GM10266 (cell line): ENCODE measurements at regions not wholly inside any gene's neighbourhood (a gene's known extent, or its start where the extent isn't known, plus 50 kb on each side); places are given as distances from the start of the nearest gene placed in this dataset.

Source experiments
- DNase-seq: peaks from one replicate; pipeline ENCODE4 v3.0.0; 2012; ENCODE audit errors: extremely low spot score
- TF ChIP-seq, protein P1 (sequence below): IDR thresholded peaks from 2 replicates; pipeline ENCODE4 v1.5.1; 2012; ENCODE audit warnings: mild to moderate bottlenecking, low read depth; ENCODE audit not compliant: control insufficient read depth, insufficient read depth; ENCODE audit errors: missing control alignments

GRCh38 chr12:43113135-43113534 is 438.9 kb downstream of the ADAMTS20 start:
- DNase-seq: no peak

GRCh38 chr12:43112101-43112920 is 439.7 kb downstream of the ADAMTS20 start:
- TF ChIP-seq, protein P1, sequence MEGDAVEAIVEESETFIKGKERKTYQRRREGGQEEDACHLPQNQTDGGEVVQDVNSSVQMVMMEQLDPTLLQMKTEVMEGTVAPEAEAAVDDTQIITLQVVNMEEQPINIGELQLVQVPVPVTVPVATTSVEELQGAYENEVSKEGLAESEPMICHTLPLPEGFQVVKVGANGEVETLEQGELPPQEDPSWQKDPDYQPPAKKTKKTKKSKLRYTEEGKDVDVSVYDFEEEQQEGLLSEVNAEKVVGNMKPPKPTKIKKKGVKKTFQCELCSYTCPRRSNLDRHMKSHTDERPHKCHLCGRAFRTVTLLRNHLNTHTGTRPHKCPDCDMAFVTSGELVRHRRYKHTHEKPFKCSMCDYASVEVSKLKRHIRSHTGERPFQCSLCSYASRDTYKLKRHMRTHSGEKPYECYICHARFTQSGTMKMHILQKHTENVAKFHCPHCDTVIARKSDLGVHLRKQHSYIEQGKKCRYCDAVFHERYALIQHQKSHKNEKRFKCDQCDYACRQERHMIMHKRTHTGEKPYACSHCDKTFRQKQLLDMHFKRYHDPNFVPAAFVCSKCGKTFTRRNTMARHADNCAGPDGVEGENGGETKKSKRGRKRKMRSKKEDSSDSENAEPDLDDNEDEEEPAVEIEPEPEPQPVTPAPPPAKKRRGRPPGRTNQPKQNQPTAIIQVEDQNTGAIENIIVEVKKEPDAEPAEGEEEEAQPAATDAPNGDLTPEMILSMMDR: no peak
- DNase-seq: no peak

More at GRCh38 chr12:43113135-43113534, 438.9 kb downstream of the ADAMTS20 start:
- TF ChIP-seq, protein P1: no peak

DNA sequence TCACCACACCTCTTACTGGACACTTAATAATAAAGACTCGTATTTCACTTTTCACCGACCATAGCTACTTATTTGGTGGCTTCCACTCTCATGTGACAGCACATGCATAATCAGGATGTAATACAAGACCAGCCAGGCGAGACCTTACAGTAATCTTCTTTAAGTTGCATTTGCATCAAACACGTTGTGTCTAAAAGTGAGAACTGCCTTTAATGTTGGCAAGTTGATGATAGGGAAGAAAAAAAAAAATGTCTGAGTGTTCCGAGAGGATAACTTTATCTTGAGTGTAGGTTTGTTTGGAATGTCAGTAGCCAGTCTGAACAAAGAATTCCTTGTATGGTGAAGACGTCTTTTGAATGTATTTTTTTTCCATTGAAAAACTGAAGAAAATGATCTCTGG is 440.4 kb downstream of the ADAMTS20 start:
- DNase-seq: no peak
- TF ChIP-seq, protein P1: no peak

DNA sequence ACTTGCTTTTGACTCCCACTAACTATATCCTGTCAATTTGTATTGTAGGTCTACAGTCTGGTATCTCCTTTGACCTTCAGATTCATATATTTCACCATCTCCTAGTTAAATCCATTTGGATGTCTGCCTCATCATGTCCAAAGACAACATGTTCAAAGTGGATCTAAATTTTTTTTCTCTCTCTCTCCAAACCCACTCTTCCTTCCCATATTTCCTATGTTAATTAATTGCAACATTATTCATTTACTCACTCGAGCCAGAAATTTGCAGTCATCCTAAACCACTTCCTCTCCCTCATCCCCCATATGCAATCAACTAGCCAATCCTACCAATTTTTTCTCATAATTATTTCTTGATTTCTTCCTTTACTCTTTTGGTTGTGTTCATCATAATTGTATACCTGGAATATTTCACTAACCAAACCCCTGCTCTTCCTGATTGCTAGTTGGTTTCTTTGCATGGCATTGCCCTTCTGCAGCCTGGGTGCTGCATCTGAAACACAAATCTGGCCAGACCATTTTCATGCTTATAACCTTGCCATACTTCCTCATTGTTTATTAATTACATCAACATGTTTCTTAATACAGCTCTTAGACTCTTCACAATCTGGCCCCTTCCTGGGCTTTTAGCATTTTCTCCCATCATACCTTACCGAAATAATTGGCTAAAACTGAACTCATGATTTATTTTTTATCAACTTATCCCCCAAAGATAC is 442.2 kb downstream of the ADAMTS20 start:
- DNase-seq: no peak
- TF ChIP-seq, protein P1: no peak

DNA sequence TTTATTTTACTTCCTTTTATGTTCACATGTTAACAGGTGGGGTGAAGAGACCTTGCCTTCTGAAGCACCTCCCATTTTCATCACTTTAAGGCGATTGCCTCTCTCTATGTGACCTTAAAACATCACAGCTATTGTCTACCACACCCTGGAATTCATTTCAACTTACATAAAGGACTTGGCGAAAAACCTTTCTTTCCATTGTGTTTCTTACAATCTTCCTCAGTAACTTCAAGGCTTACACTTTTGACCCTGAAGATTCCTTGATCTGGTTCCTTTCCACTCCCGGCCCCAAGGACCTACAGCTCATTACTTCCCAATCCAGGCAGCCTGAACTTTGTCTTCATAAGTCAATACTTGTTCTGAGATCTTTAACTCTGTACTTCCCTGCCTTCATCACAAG is 443.3 kb downstream of the ADAMTS20 start:
- DNase-seq: no peak
- TF ChIP-seq, protein P1: no peak

- DNase-seq: no peak
- TF ChIP-seq, protein P1: no peak
These were observed 444.8 kb downstream of the ADAMTS20 start for GRCh38 chr12:43107026-43107775.
